NB4 (cell line): ENCODE measurements at regions not wholly inside any gene's neighbourhood (a gene's known extent, or its start where the extent isn't known, plus 50 kb on each side); places are given as distances from the start of the nearest gene placed in this dataset.
A peak's percentile ranks its signal among the peaks of the same experiment; 100 is the strongest.
"Not testable (repeated sequence)": the region's sequence is repeated elsewhere in the genome, so short reads cannot be mapped to it uniquely, and the experiment has no call there.

ENCODE experiments used
- DNase-seq: peaks from one replicate; pipeline ENCODE4 v3.0.0; 2010; ENCODE audit warnings: low read depth
- H3K4me3 ChIP-seq: one replicate; pipeline ENCODE4 v1.5.1; 2011; ENCODE audit warnings: mild to moderate bottlenecking, low read depth, low read length, moderate library complexity
- CTCF ChIP-seq: IDR thresholded peaks from one replicate; pipeline ENCODE4 v1.5.1; 2012; ENCODE audit warnings: low read depth, low read length
- MAX ChIP-seq: IDR thresholded peaks from 2 replicates; pipeline ENCODE4 v1.6.1; 2011; ENCODE audit warnings: low read depth, low read length
- MYC ChIP-seq: IDR thresholded peaks from 2 replicates; pipeline ENCODE4 v1.6.1; 2011; ENCODE audit warnings: low read depth, low read length
- POLR2A ChIP-seq: IDR thresholded peaks from 2 replicates; pipeline ENCODE4 v1.6.1; 2011; ENCODE audit warnings: mild to moderate bottlenecking; ENCODE audit not compliant: insufficient read length; ENCODE audit errors: extremely low read depth

- DNase-seq: no peak
- no peak overlapping the region for H3K4me3 ChIP-seq
- TF ChIP-seq MYC (no peak), CTCF (no peak), POLR2A (no peak), MAX (no peak)
Measured at GRCh38 chr1:195173753-195174152, 1434.5 kb downstream of the KCNT2 start.

- not testable (repeated sequence) for H3K4me3 ChIP-seq, DNase-seq
Measured at GRCh38 chr1:195159795-195160194, 1448.4 kb downstream of the KCNT2 start.

GRCh38 chr1:195158091-195158490 lies 1450.1 kb downstream of the KCNT2 start:
- no peak overlapping the region for H3K4me3 ChIP-seq
- no peak for DNase-seq
- TF ChIP-seq POLR2A: no peak
- no peak for TF ChIP-seq MYC
- TF ChIP-seq CTCF: no peak

GRCh38 chr1:195153107-195153506 lies 1455.1 kb downstream of the KCNT2 start:
- no peak for TF ChIP-seq POLR2A
- TF ChIP-seq MYC: no peak
- TF ChIP-seq MAX: no peak
- TF ChIP-seq CTCF: no peak
- H3K4me3 ChIP-seq: no peak overlapping the region
- no peak for DNase-seq

- TF ChIP-seq POLR2A (no peak), CTCF (no peak), MAX (no peak)
- DNase-seq: no peak
- no peak overlapping the region for H3K4me3 ChIP-seq
Measured at GRCh38 chr1:195150768-195151167, 1457.5 kb downstream of the KCNT2 start.

GRCh38 chr1:195141294-195141693 lies 1466.9 kb downstream of the KCNT2 start:
- H3K4me3 ChIP-seq: no peak overlapping the region
- DNase-seq: peak; percentile 4
- no peak for TF ChIP-seq CTCF
- no peak for TF ChIP-seq MYC
- no peak for TF ChIP-seq POLR2A
- TF ChIP-seq MAX: no peak
